Endodermal cell (in vitro differentiated cells): ENCODE measurements at regions not wholly inside any gene's neighbourhood (a gene's known extent, or its start where the extent isn't known, plus 50 kb on each side); places are given as distances from the start of the nearest gene placed in this dataset.

ENCODE experiments used
- DNase-seq: peaks from one replicate; pipeline ENCODE4 v3.0.0-alpha.2; 2017
- H3K27ac ChIP-seq: 2 replicates; pipeline ENCODE4 v1.5.1; 2013; ENCODE audit warnings: mild to moderate bottlenecking, low read depth, low read length, moderate library complexity
- H3K27me3 ChIP-seq: 2 replicates; pipeline ENCODE4 v1.6.1; 2013; ENCODE audit warnings: mild to moderate bottlenecking, low read length, moderate library complexity; ENCODE audit not compliant: insufficient read depth, control insufficient read depth, poor library complexity, severe bottlenecking
- H3K36me3 ChIP-seq: 2 replicates; pipeline ENCODE4 v1.7.0; 2013; ENCODE audit warnings: mild to moderate bottlenecking, low read length, moderate library complexity; ENCODE audit not compliant: control insufficient read depth, insufficient read depth
- H3K4me1 ChIP-seq: one replicate; pipeline ENCODE4 v1.7.0; 2013; ENCODE audit warnings: low read length; ENCODE audit not compliant: control insufficient read depth, insufficient read depth
- H3K4me3 ChIP-seq: 2 replicates; pipeline ENCODE4 v1.5.1; 2013; ENCODE audit warnings: mild to moderate bottlenecking, low read length, moderate library complexity
- H3K9ac ChIP-seq: 2 replicates; pipeline ENCODE4 v1.6.1; 2013; ENCODE audit warnings: mild to moderate bottlenecking, low read length, moderate library complexity; ENCODE audit not compliant: poor library complexity, severe bottlenecking; ENCODE audit errors: extremely low read depth
- H3K9me3 ChIP-seq: 2 replicates; pipeline ENCODE4 v1.6.1; 2013; ENCODE audit warnings: mild to moderate bottlenecking, low read length, moderate library complexity; ENCODE audit not compliant: control insufficient read depth
- H3K27ac Mint-ChIP-seq: 2 replicates; pipeline ENCODE4 v1.8.0; 2020; ENCODE audit warnings: mixed read lengths
- H3K27me3 Mint-ChIP-seq: 2 replicates; pipeline ENCODE4 v1.8.0; 2021; ENCODE audit warnings: mild to moderate bottlenecking, mixed read lengths; ENCODE audit not compliant: insufficient read depth
- H3K36me3 Mint-ChIP-seq: 2 replicates; pipeline ENCODE4 v1.8.0; 2020; ENCODE audit warnings: low read depth, mixed read lengths
- H3K4me1 Mint-ChIP-seq: 2 replicates; pipeline ENCODE4 v1.8.0; 2020; ENCODE audit warnings: mixed read lengths
- H3K4me3 Mint-ChIP-seq: 2 replicates; pipeline ENCODE4 v1.8.0; 2020; ENCODE audit warnings: mild to moderate bottlenecking, moderate library complexity, mixed read lengths
- H3K9me3 Mint-ChIP-seq: 2 replicates; pipeline ENCODE4 v1.8.0; 2020; ENCODE audit warnings: mild to moderate bottlenecking, mixed read lengths
- WGBS, 2 experiments: methylation state at CpG; one replicate each; pipeline versions ENCODE4 v1.1.5 to v1.1.7; 2013; ENCODE audit warnings: missing lambda C conversion rate in 2 of 2, mixed read lengths in 1 of 2; ENCODE audit not compliant: insufficient coverage in 1 of 2, insufficient read length in 1 of 2; 5-methylcytosine and 5-hydroxymethylcytosine counted together
- TF ChIP-seq, protein P1 (sequence below): fragments of 200-600 bp; sonication (generic); conservative IDR thresholded peaks from 2 replicates; pipeline ENCODE4 v1.5.0; 2021; ENCODE audit warnings: antibody characterized with exemption, mild to moderate bottlenecking

DNA sequence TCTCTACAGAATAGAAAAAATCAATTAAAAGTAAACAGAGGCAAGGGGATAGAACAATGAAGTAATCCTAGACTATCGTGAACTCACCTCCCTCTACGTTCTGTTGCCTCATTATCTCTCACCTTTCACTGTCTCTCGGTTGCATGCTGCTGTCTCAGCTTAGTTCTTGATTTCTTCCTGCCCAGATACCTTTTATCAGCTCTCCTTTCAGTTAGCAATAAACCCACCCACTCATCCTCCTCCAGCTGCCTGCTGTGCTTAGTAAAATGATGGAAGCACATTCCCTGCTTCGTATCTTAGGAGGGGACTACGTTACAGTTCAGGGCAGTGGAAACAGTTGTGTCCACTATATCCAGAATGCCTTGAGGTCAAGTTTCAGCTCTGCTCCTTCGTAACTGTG, 1709.5 kb upstream of the AGA start:
- no peaks in the 10 kb centered on the region for H3K36me3 ChIP-seq
- H3K9ac ChIP-seq, result no peak overlapping the region
- no peaks in the 10 kb centered on the region for H3K9me3 ChIP-seq
- TF ChIP-seq, protein P1, sequence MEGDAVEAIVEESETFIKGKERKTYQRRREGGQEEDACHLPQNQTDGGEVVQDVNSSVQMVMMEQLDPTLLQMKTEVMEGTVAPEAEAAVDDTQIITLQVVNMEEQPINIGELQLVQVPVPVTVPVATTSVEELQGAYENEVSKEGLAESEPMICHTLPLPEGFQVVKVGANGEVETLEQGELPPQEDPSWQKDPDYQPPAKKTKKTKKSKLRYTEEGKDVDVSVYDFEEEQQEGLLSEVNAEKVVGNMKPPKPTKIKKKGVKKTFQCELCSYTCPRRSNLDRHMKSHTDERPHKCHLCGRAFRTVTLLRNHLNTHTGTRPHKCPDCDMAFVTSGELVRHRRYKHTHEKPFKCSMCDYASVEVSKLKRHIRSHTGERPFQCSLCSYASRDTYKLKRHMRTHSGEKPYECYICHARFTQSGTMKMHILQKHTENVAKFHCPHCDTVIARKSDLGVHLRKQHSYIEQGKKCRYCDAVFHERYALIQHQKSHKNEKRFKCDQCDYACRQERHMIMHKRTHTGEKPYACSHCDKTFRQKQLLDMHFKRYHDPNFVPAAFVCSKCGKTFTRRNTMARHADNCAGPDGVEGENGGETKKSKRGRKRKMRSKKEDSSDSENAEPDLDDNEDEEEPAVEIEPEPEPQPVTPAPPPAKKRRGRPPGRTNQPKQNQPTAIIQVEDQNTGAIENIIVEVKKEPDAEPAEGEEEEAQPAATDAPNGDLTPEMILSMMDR, result no peak
- Mint-ChIP-seq H3K27me3 (no peaks in the 10 kb centered on the region), H3K4me1 (peaks cover 25% of the 10 kb centered on the region), H3K4me3 (no peak overlapping the region), H3K36me3 (no peaks in the 10 kb centered on the region), H3K27ac (peak overlapping the region; percentile 14), H3K9me3 (no peaks in the 10 kb centered on the region)
- no peak overlapping the region for H3K27ac ChIP-seq
- WGBS, 2 experiments, result 48 to 68% methylated on average over 3 to 6 of the region's 6 CpGs
- H3K27me3 ChIP-seq, result no peaks in the 10 kb centered on the region
- H3K4me3 ChIP-seq, result peak overlapping the region; percentile 20
- H3K4me1 ChIP-seq, result peaks cover 9% of the 10 kb centered on the region
- DNase-seq, result peak; percentile 58

DNA sequence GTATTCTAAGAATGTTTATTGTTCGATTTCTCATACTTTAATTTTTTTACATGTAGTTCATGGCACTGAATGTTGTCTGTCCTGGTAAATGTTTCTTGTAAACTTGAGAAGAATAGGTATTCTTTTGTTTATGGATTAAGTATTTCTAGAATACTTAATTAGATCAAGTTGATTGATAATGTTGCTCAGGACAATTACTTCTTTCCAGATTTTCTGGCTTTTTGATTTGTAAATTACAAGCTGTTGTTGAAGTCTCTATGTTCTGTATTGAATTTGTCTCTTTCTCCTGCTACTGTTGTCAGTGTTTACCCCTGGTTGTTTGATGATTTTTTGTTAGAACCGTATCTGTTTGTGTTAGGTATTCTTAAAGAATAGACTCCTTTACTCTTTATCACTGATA, 1720.9 kb upstream of the AGA start:
- Mint-ChIP-seq H3K9me3 (no peaks in the 10 kb centered on the region), H3K27me3 (no peaks in the 10 kb centered on the region), H3K4me3 (no peak overlapping the region), H3K27ac (no peak overlapping the region), H3K36me3 (peaks cover 22% of the 10 kb centered on the region), H3K4me1 (peaks cover 37% of the 10 kb centered on the region)
- Histone ChIP-seq H3K27me3 (no peaks in the 10 kb centered on the region), H3K9ac (no peak overlapping the region), H3K9me3 (no peaks in the 10 kb centered on the region), H3K4me1 (peaks cover 4% of the 10 kb centered on the region), H3K4me3 (no peak overlapping the region), H3K36me3 (no peaks in the 10 kb centered on the region), H3K27ac (no peak overlapping the region)
- no peak for DNase-seq
- 90% methylated on average over 1 of the region's 2 CpGs; no CpG with 5 or more reads in 1 of the 2 experiments for WGBS, 2 experiments
- TF ChIP-seq, protein P1, result no peak

DNA sequence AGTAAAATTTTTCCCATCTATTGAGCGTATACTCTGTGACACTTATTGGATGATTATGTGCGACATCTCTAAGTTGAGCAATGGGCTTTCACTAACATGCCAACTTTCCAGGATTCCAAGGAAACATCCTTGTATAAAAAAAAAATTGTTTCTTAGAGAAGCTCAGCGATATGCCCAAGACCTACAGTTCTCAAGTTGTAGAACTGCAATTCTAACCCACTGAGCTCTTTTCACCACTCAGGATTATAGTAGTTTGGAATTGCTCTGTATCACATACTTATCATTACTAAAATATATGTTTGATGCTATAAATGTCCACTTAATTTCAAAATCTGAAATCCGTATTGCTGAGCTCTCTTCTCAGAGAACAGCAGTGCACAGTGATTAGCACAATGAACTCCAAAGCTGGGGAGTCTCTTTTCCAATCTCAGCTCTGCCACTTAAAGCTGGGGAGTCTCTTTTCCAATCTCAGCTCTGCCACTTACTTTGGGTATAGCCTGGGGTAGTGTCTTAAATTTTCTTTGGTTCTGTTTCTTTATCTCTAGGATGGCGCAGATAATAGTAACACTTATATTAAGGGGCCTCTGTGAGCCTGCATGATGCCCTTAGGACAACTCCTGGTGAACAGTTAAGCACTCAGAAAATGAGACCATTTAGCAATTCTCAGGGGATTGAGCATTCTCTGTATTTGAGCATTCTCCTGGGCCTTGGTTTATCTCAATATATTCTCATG, 1722.2 kb upstream of the AGA start:
- Mint-ChIP-seq H3K4me1 (peaks cover 37% of the 10 kb centered on the region), H3K27me3 (no peaks in the 10 kb centered on the region), H3K36me3 (peaks cover 29% of the 10 kb centered on the region)

More for the DNA sequence above, 1722.2 kb upstream of the AGA start:
- Mint-ChIP-seq H3K9me3 (no peaks in the 10 kb centered on the region), H3K4me3 (peak overlapping the region; percentile 71), H3K27ac (peak overlapping the region; percentile 45)
- no peak for DNase-seq
- no peak overlapping the region for H3K27ac ChIP-seq
- 96 to 100% methylated on average over 3 to 5 of the region's 5 CpGs for WGBS, 2 experiments
- no peak overlapping the region for H3K9ac ChIP-seq
- TF ChIP-seq, protein P1, result no peak
- H3K4me1 ChIP-seq, result peaks cover 4% of the 10 kb centered on the region
- no peaks in the 10 kb centered on the region for H3K36me3 ChIP-seq
- H3K4me3 ChIP-seq, result peak overlapping the region; percentile 80
- H3K27me3 ChIP-seq, result no peaks in the 10 kb centered on the region
- H3K9me3 ChIP-seq, result no peaks in the 10 kb centered on the region
